Tibial nerve (tissue), 4 donors: ENCODE measurements at regions not wholly inside any gene's neighbourhood (a gene's known extent, or its start where the extent isn't known, plus 50 kb on each side); places are given as distances from the start of the nearest gene placed in this dataset.

Experiments
- DNase-seq, 2 donors: peaks; one replicate each; pipeline ENCODE4 v3.0.0-alpha.2; 2019; ENCODE audit warnings: low spot score in 2 of 2
- H3K27ac ChIP-seq, 4 donors: fragments of 200-600 bp; sonication (generic) in 3 of 4; one replicate each; pipeline ENCODE4 v1.5.1; 2017 to 2019; ENCODE audit warnings: mild to moderate bottlenecking in 1 of 4
- H3K27me3 ChIP-seq, 2 donors: fragments of 200-600 bp; sonication (generic) in 1 of 2; one replicate each; pipeline versions ENCODE4 v1.5.1 to v1.6.0; 2017 to 2019
- H3K36me3 ChIP-seq, 3 donors: fragments of 200-600 bp; sonication (generic); one replicate each; pipeline ENCODE4 v1.5.1; 2018 to 2019
- H3K4me1 ChIP-seq, 4 donors: fragments of 200-600 bp; sonication (generic) in 3 of 4; one replicate each; pipeline ENCODE4 v1.5.1; 2017 to 2019
- H3K4me3 ChIP-seq, 4 donors: fragments of 200-600 bp; sonication (generic) in 3 of 4; one replicate each; pipeline ENCODE4 v1.5.1; 2017 to 2019; ENCODE audit warnings: mild to moderate bottlenecking in 1 of 4, moderate library complexity in 1 of 4
- H3K9me3 ChIP-seq, 4 donors: fragments of 200-600 bp; sonication (generic) in 3 of 4; one replicate each; pipeline ENCODE4 v1.5.1; 2017 to 2019
- CTCF ChIP-seq, 5 experiments: fragments of 200-600 bp in 3 of 5; fragments of 450-650 bp in 2 of 5; sonication (generic) in 3 of 5; IDR thresholded peaks; one replicate each; pipeline ENCODE4 v1.5.1; 2016 to 2019; ENCODE audit warnings: antibody characterized with exemption in 5 of 5, mild to moderate bottlenecking in 3 of 5, moderate library complexity in 2 of 5
- EP300 ChIP-seq, 2 donors: sonication (generic); formaldehyde crosslinking; IDR thresholded peaks; one replicate each; pipeline ENCODE4 v1.6.1; 2017; ENCODE audit warnings: antibody characterized with exemption in 2 of 2, mild to moderate bottlenecking in 1 of 2
- POLR2A ChIP-seq, 2 donors: fragments of 450-650 bp; IDR thresholded peaks; one replicate each; pipeline ENCODE4 v1.6.1; 2017; ENCODE audit warnings: antibody characterized with exemption in 2 of 2, mild to moderate bottlenecking in 2 of 2, moderate library complexity in 2 of 2
- WGBS, 2 donors: methylation state at CpG; one replicate each; pipeline ENCODE4 v1.1.5; 2018; 5-methylcytosine and 5-hydroxymethylcytosine counted together

- DNase-seq, result no peak
- Histone ChIP-seq H3K27ac (no peak overlapping the region), H3K27me3 (peaks cover 0 to 32% of the 10 kb centered on the region in 2 donors), H3K4me3 (no peak overlapping the region), H3K4me1 (no peaks in the 10 kb centered on the region), H3K36me3 (no peaks in the 10 kb centered on the region), H3K9me3 (no peaks in the 10 kb centered on the region)
- no peak for TF ChIP-seq CTCF (IDR thresholded peaks at IDR 0.05)
- no peak for TF ChIP-seq POLR2A (IDR thresholded peaks at IDR 0.05)
- TF ChIP-seq EP300 (IDR thresholded peaks at IDR 0.05), result no peak
- WGBS, 2 donors, result 80 to 84% methylated on average over 5 to 7 of the region's 7 CpGs
These were observed 51.4 kb upstream of the BLCAP start for GRCh38 chr20:37579106-37579505.

- Histone ChIP-seq H3K27ac (no peak overlapping the region), H3K4me1 (no peaks in the 10 kb centered on the region), H3K9me3 (no peaks in the 10 kb centered on the region), H3K27me3 (peaks cover 0 to 39% of the 10 kb centered on the region in 2 donors), H3K4me3 (no peak overlapping the region), H3K36me3 (no peaks in the 10 kb centered on the region)
- no peak for DNase-seq
- 74 to 85% methylated on average over 6 of the region's 6 CpGs for WGBS, 2 donors
- no peak for TF ChIP-seq CTCF (IDR thresholded peaks at IDR 0.05)
- no peak for TF ChIP-seq POLR2A (IDR thresholded peaks at IDR 0.05)
- TF ChIP-seq EP300 (IDR thresholded peaks at IDR 0.05), result no peak
These were observed 50.3 kb upstream of the BLCAP start for GRCh38 chr20:37577981-37578380.
